Subcutaneous abdominal adipose tissue (tissue), 5 donors: ENCODE measurements at regions not wholly inside any gene's neighbourhood (a gene's known extent, or its start where the extent isn't known, plus 50 kb on each side); places are given as distances from the start of the nearest gene placed in this dataset.

Experiments used
- H3K27ac ChIP-seq: one replicate; pipeline ENCODE4 v1.7.0; 2013; ENCODE audit warnings: low read depth, mild to moderate bottlenecking, inconsistent platforms, low read length, moderate library complexity
- H3K27me3 ChIP-seq, 5 donors: one replicate each; pipeline ENCODE4 v1.7.0; 2013; ENCODE audit warnings: low read length in 5 of 5, inconsistent platforms in 1 of 5; ENCODE audit not compliant: control insufficient read depth in 5 of 5, insufficient read depth in 4 of 5
- H3K36me3 ChIP-seq, 5 donors: one replicate each; pipeline ENCODE4 v1.7.0; 2013; ENCODE audit warnings: low read length in 5 of 5; ENCODE audit not compliant: control insufficient read depth in 5 of 5, insufficient read depth in 5 of 5
- H3K4me1 ChIP-seq, 5 donors: one replicate each; pipeline ENCODE4 v1.7.0; 2013; ENCODE audit warnings: low read length in 5 of 5, mild to moderate bottlenecking in 3 of 5, moderate library complexity in 1 of 5; ENCODE audit not compliant: control insufficient read depth in 5 of 5, insufficient read depth in 5 of 5
- H3K4me3 ChIP-seq, 5 donors: one replicate each; pipeline ENCODE4 v1.7.0; 2013; ENCODE audit warnings: low read length in 5 of 5, low read depth in 1 of 5
- H3K9ac ChIP-seq, 5 donors: one replicate each; pipeline ENCODE4 v1.7.0; 2013; ENCODE audit warnings: low read length in 5 of 5, mild to moderate bottlenecking in 4 of 5, moderate library complexity in 3 of 5
- H3K9me3 ChIP-seq, 5 donors: one replicate each; pipeline ENCODE4 v1.7.0; 2013; ENCODE audit warnings: low read length in 5 of 5; ENCODE audit not compliant: control insufficient read depth in 5 of 5
- donor health status: healthy.
- donor health status: healthy.
- donor health status: healthy.
- donor health status: healthy.
- donor health status: healthy.

GRCh38 chr4:147093206-147093605 is 147.5 kb upstream of the TTC29 start:
- H3K36me3 ChIP-seq = no peaks in the 10 kb centered on the region
- no peaks in the 10 kb centered on the region for H3K27me3 ChIP-seq
- no peaks in the 10 kb centered on the region for H3K9me3 ChIP-seq
- H3K4me3 ChIP-seq = no peak overlapping the region
- H3K27ac ChIP-seq = no peak overlapping the region
- no peak overlapping the region for H3K9ac ChIP-seq
- H3K4me1 ChIP-seq = peaks cover 0 to 5% (median 2%) of the 10 kb centered on the region in 5 donors

GRCh38 chr4:147094238-147094637 is 148.6 kb upstream of the TTC29 start:
- no peak overlapping the region for H3K4me3 ChIP-seq
- no peak overlapping the region for H3K27ac ChIP-seq
- H3K27me3 ChIP-seq = no peaks in the 10 kb centered on the region
- H3K9ac ChIP-seq = no peak overlapping the region
- H3K36me3 ChIP-seq = no peaks in the 10 kb centered on the region
- H3K4me1 ChIP-seq = peaks cover 0 to 5% (median 0%) of the 10 kb centered on the region in 5 donors
- no peaks in the 10 kb centered on the region for H3K9me3 ChIP-seq

GRCh38 chr4:147096667-147097604 is 151.3 kb upstream of the TTC29 start:
- H3K27ac ChIP-seq = no peak overlapping the region
- H3K9me3 ChIP-seq = no peaks in the 10 kb centered on the region
- no peaks in the 10 kb centered on the region for H3K27me3 ChIP-seq
- H3K36me3 ChIP-seq = no peaks in the 10 kb centered on the region
- H3K4me1 ChIP-seq = peaks cover 0 to 5% (median 0%) of the 10 kb centered on the region in 5 donors
- H3K4me3 ChIP-seq = no peak overlapping the region
- H3K9ac ChIP-seq = no peak overlapping the region

GRCh38 chr4:147101678-147102077 is 156.0 kb upstream of the TTC29 start:
- no peaks in the 10 kb centered on the region for H3K27me3 ChIP-seq

GRCh38 chr4:147102596-147102995 is 156.9 kb upstream of the TTC29 start:
- Histone ChIP-seq H3K27ac (no peak overlapping the region), H3K27me3 (no peaks in the 10 kb centered on the region), H3K4me3 (no peak overlapping the region), H3K9ac (no peak overlapping the region), H3K36me3 (no peaks in the 10 kb centered on the region), H3K4me1 (peaks cover 5 to 27% (median 22%) of the 10 kb centered on the region in 5 donors), H3K9me3 (no peaks in the 10 kb centered on the region)

More at GRCh38 chr4:147101678-147102077, 156.0 kb upstream of the TTC29 start:
- Histone ChIP-seq H3K4me1 (peaks cover 5 to 27% (median 24%) of the 10 kb centered on the region in 5 donors), H3K9me3 (no peaks in the 10 kb centered on the region), H3K9ac (no peak overlapping the region), H3K4me3 (no peak overlapping the region), H3K27ac (no peak overlapping the region), H3K36me3 (no peaks in the 10 kb centered on the region)

- H3K9ac ChIP-seq = peak overlapping the region in 2 of 5 donors; percentile 32 to 59
These were observed 157.8 kb upstream of the TTC29 start for GRCh38 chr4:147103403-147103946.

GRCh38 chr4:147104768-147105167 is 159.1 kb upstream of the TTC29 start:
- H3K4me1 ChIP-seq = peaks cover 5 to 28% (median 22%) of the 10 kb centered on the region in 5 donors
- H3K9me3 ChIP-seq = no peaks in the 10 kb centered on the region
- no peak overlapping the region for H3K4me3 ChIP-seq
- H3K27me3 ChIP-seq = no peaks in the 10 kb centered on the region
- H3K9ac ChIP-seq = no peak overlapping the region
- no peaks in the 10 kb centered on the region for H3K36me3 ChIP-seq
- no peak overlapping the region for H3K27ac ChIP-seq

More at GRCh38 chr4:147103403-147103946, 157.8 kb upstream of the TTC29 start:
- H3K4me3 ChIP-seq = no peak overlapping the region
- no peaks in the 10 kb centered on the region for H3K36me3 ChIP-seq
- H3K27ac ChIP-seq = peak overlapping the region; percentile 94
- H3K27me3 ChIP-seq = no peaks in the 10 kb centered on the region
- H3K9me3 ChIP-seq = no peaks in the 10 kb centered on the region
- H3K4me1 ChIP-seq = peaks cover 5 to 28% (median 22%) of the 10 kb centered on the region in 5 donors

- Histone ChIP-seq H3K4me1 (peaks cover 3 to 20% (median 16%) of the 10 kb centered on the region in 5 donors), H3K27ac (no peak overlapping the region), H3K9me3 (no peaks in the 10 kb centered on the region), H3K4me3 (no peak overlapping the region), H3K9ac (no peak overlapping the region), H3K27me3 (no peaks in the 10 kb centered on the region), H3K36me3 (no peaks in the 10 kb centered on the region)
These were observed 162.7 kb upstream of the TTC29 start for GRCh38 chr4:147108409-147108808.

- no peaks in the 10 kb centered on the region for H3K27me3 ChIP-seq
- H3K9me3 ChIP-seq = peaks cover 0 to 2% (median 0%) of the 10 kb centered on the region in 5 donors
- H3K4me1 ChIP-seq = peaks cover 0 to 7% (median 7%) of the 10 kb centered on the region in 5 donors
- H3K4me3 ChIP-seq = no peak overlapping the region
- no peak overlapping the region for H3K9ac ChIP-seq
- no peaks in the 10 kb centered on the region for H3K36me3 ChIP-seq
- H3K27ac ChIP-seq = no peak overlapping the region
These were observed 164.1 kb upstream of the TTC29 start for GRCh38 chr4:147109800-147110199.
